ENCODE measurements at regions not wholly inside any gene's neighbourhood (a gene's known extent, or its start where the extent isn't known, plus 50 kb on each side); places are given as distances from the start of the nearest gene placed in this dataset.

DNA sequence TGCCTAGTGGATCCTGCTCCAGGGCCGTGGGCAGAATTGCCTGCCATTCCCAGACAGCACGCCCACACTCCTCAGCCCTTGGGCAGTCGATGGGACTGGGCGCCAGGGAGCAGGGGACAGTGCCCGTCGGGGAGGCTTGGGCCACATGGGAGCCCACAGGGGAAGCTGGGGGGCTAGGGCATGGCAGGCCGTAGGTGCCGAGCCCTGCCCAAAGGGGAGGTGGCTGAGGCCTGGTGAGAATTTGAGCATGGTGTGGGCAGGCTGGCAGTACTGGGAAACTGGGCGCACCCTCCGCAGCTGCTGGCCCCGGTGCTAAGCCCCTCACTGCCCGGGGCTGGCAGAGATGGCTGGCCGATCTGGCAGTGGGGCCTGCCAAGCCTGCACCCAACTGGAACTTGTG, 1225.9 kb upstream of the EPHA6 start:
- Histone ChIP-seq H3K9ac (ENCODE audit: low read length) (no peak overlapping the region), H3K9me2 (replicated peaks; ENCODE audit: insufficient read depth, low read length) (no peaks in the 10 kb centered on the region), H3K4me3 (ENCODE audit: insufficient read depth, low read length, poor library complexity, severe bottlenecking) (no peak overlapping the region), H3K9me3 (ENCODE audit: insufficient read depth, low read length) (no peaks in the 10 kb centered on the region), H3K79me2 (ENCODE audit: insufficient read depth, low read length) (no peaks in the 10 kb centered on the region), H4K20me1 (ENCODE audit: low read depth, low read length) (no peaks in the 10 kb centered on the region), H3F3A (ENCODE audit: insufficient read depth) (no peaks in the 10 kb centered on the region), H3K27ac (ENCODE audit: low read depth, low read length) (no peak overlapping the region), H2AFZ (ENCODE audit: low read depth, low read length, severe bottlenecking) (no peak overlapping the region), H3K36me3 (ENCODE audit: low read length) (no peaks in the 10 kb centered on the region), H3K4me2 (ENCODE audit: low read depth, low read length, poor library complexity, severe bottlenecking) (no peak overlapping the region), H3K27me3 (ENCODE audit: low read length) (no peaks in the 10 kb centered on the region)
- no peak for TF ChIP-seq EZH2phosphoT487 (conservative IDR thresholded peaks at IDR 0.05; ENCODE audit: low read length)
- TF ChIP-seq, protein P1, sequence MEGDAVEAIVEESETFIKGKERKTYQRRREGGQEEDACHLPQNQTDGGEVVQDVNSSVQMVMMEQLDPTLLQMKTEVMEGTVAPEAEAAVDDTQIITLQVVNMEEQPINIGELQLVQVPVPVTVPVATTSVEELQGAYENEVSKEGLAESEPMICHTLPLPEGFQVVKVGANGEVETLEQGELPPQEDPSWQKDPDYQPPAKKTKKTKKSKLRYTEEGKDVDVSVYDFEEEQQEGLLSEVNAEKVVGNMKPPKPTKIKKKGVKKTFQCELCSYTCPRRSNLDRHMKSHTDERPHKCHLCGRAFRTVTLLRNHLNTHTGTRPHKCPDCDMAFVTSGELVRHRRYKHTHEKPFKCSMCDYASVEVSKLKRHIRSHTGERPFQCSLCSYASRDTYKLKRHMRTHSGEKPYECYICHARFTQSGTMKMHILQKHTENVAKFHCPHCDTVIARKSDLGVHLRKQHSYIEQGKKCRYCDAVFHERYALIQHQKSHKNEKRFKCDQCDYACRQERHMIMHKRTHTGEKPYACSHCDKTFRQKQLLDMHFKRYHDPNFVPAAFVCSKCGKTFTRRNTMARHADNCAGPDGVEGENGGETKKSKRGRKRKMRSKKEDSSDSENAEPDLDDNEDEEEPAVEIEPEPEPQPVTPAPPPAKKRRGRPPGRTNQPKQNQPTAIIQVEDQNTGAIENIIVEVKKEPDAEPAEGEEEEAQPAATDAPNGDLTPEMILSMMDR (IDR thresholded peaks at IDR 0.05; ENCODE audit: insufficient read depth, low read length, poor library complexity, severe bottlenecking) = no peak

- Histone ChIP-seq H4K20me1 (ENCODE audit: low read depth, low read length) (no peaks in the 10 kb centered on the region), H3K9me2 (replicated peaks; ENCODE audit: insufficient read depth, low read length) (no peaks in the 10 kb centered on the region), H3K27ac (ENCODE audit: low read depth, low read length) (no peak overlapping the region), H3K4me3 (ENCODE audit: insufficient read depth, low read length, poor library complexity, severe bottlenecking) (no peak overlapping the region), H3K9me3 (ENCODE audit: insufficient read depth, low read length) (no peaks in the 10 kb centered on the region), H3K27me3 (ENCODE audit: low read length) (no peaks in the 10 kb centered on the region), H3K79me2 (ENCODE audit: insufficient read depth, low read length) (no peaks in the 10 kb centered on the region), H2AFZ (ENCODE audit: low read depth, low read length, severe bottlenecking) (no peak overlapping the region), H3F3A (ENCODE audit: insufficient read depth) (no peaks in the 10 kb centered on the region), H3K9ac (ENCODE audit: low read length) (no peak overlapping the region), H3K4me2 (ENCODE audit: low read depth, low read length, poor library complexity, severe bottlenecking) (no peak overlapping the region), H3K36me3 (ENCODE audit: low read length) (no peaks in the 10 kb centered on the region)
- TF ChIP-seq, protein P1 (IDR thresholded peaks at IDR 0.05; ENCODE audit: insufficient read depth, low read length, poor library complexity, severe bottlenecking) = no peak
- TF ChIP-seq EZH2phosphoT487 (conservative IDR thresholded peaks at IDR 0.05; ENCODE audit: low read length) = no peak
Measured at GRCh38 chr3:95595416-95596075, 1218.8 kb upstream of the EPHA6 start.

DNA sequence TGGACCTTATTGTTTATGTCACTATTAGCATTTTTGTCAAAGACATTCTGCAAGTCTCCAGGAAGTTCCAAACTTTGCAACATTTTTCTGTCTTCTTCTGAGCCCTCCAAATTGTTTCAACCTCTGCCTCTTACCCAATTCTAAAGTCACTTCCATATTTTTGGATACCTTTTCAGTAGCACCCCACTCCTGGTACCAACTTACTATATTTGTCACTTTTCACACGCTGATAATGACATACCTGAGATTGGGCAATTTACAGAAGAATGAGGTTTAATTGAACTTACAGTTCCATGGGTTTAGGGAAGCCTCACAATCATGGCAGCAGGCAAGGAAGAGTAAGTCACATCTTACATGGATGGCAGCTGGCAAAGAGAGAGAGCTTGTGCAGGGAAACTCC, 1206.5 kb upstream of the EPHA6 start:
- H3K36me3 ChIP-seq (ENCODE audit: low read length) = no peaks in the 10 kb centered on the region
- no peaks in the 10 kb centered on the region for H3K27me3 ChIP-seq (ENCODE audit: low read length)
- no peak overlapping the region for H3K4me3 ChIP-seq (ENCODE audit: insufficient read depth, low read length, poor library complexity, severe bottlenecking)
- no peak overlapping the region for H2AFZ ChIP-seq (ENCODE audit: low read depth, low read length, severe bottlenecking)
- no peak overlapping the region for H3K27ac ChIP-seq (ENCODE audit: low read depth, low read length)
- peaks cover 6% of the 10 kb centered on the region; the same call in 1 of the 2 replicates for H3K9me3 ChIP-seq (ENCODE audit: insufficient read depth, low read length)
- TF ChIP-seq EZH2phosphoT487 (conservative IDR thresholded peaks at IDR 0.05; ENCODE audit: low read length) = no peak
- TF ChIP-seq, protein P1 (IDR thresholded peaks at IDR 0.05; ENCODE audit: insufficient read depth, low read length, poor library complexity, severe bottlenecking) = no peak
- no peaks in the 10 kb centered on the region for H4K20me1 ChIP-seq (ENCODE audit: low read depth, low read length)
- H3K79me2 ChIP-seq (ENCODE audit: insufficient read depth, low read length) = no peaks in the 10 kb centered on the region
- H3K9ac ChIP-seq (ENCODE audit: low read length) = no peak overlapping the region
- H3K4me2 ChIP-seq (ENCODE audit: low read depth, low read length, poor library complexity, severe bottlenecking) = no peak overlapping the region
- H3F3A ChIP-seq (ENCODE audit: insufficient read depth) = no peaks in the 10 kb centered on the region
- H3K9me2 ChIP-seq (replicated peaks; ENCODE audit: insufficient read depth, low read length) = no peaks in the 10 kb centered on the region
